Mammary epithelial cell (primary cell): ENCODE measurements at regions not wholly inside any gene's neighbourhood (a gene's known extent, or its start where the extent isn't known, plus 50 kb on each side); places are given as distances from the start of the nearest gene placed in this dataset.

Source experiments
- EZH2 ChIP-seq: IDR thresholded peaks from 2 replicates; pipeline ENCODE4 v1.6.1; 2012; ENCODE audit warnings: low read length, inconsistent platforms, borderline replicate concordance
- TF ChIP-seq, protein P1 (sequence below), 2 donors: IDR thresholded peaks in 1 of 2; conservative IDR thresholded peaks in 1 of 2; 2 replicates each; pipeline ENCODE4 v1.5.1; 2011 to 2012; ENCODE audit warnings: inconsistent platforms in 2 of 2, low read length in 2 of 2, mild to moderate bottlenecking in 2 of 2, control low read depth in 1 of 2, low read depth in 1 of 2; ENCODE audit not compliant: insufficient read depth in 1 of 2; ENCODE audit errors: extremely low read depth in 1 of 2

DNA sequence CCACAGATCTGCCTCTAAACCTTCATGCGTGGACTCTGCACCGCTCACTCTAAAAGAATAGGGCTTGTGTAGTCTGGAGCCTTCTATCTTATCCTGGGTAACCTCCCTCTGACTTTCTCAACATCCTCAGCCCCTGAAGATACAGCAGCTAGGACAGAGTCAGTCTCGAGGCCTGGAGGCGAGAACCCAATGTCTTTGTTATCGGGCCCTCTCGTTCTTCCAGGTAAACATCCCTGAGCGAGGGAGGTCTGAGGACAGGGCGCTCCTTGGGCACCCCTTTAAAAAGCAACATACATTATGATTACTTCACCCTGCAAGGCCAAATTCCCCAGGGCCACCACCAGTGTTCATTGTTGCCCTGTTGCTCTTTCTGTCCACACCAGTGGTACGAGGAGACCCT, 75.4 kb upstream of the PRNP start:
- TF ChIP-seq EZH2, result no peak
- TF ChIP-seq, protein P1, sequence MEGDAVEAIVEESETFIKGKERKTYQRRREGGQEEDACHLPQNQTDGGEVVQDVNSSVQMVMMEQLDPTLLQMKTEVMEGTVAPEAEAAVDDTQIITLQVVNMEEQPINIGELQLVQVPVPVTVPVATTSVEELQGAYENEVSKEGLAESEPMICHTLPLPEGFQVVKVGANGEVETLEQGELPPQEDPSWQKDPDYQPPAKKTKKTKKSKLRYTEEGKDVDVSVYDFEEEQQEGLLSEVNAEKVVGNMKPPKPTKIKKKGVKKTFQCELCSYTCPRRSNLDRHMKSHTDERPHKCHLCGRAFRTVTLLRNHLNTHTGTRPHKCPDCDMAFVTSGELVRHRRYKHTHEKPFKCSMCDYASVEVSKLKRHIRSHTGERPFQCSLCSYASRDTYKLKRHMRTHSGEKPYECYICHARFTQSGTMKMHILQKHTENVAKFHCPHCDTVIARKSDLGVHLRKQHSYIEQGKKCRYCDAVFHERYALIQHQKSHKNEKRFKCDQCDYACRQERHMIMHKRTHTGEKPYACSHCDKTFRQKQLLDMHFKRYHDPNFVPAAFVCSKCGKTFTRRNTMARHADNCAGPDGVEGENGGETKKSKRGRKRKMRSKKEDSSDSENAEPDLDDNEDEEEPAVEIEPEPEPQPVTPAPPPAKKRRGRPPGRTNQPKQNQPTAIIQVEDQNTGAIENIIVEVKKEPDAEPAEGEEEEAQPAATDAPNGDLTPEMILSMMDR (conservative IDR thresholded peaks at IDR 0.05 in 1 of 2, IDR thresholded peaks at IDR 0.05 in 1 of 2; ENCODE audit: extremely low read depth in 1 of 2, insufficient read depth in 1 of 2, low read depth in 1 of 2, low read length in 2 of 2), result no peak
